ENCODE measurements at regions not wholly inside any gene's neighbourhood (a gene's known extent, or its start where the extent isn't known, plus 50 kb on each side); places are given as distances from the start of the nearest gene placed in this dataset.

- no peak for DNase-seq
Observed at GRCh38 chr2:41821167-41821566, 226.7 kb upstream of the PKDCC start.

- no peak for DNase-seq
Observed at GRCh38 chr2:41826921-41827320, 220.9 kb upstream of the PKDCC start.

- DNase-seq, result no peak
Observed at GRCh38 chr2:41827354-41827971, 220.4 kb upstream of the PKDCC start.

- DNase-seq, result no peak
Observed at GRCh38 chr2:41828052-41828643, 219.7 kb upstream of the PKDCC start.

- no peak for DNase-seq
Observed at GRCh38 chr2:41829052-41829451, 218.8 kb upstream of the PKDCC start.

GRCh38 chr2:41830600-41830999 is 217.2 kb upstream of the PKDCC start:
- no peak for DNase-seq

GRCh38 chr2:41832218-41832617 is 215.6 kb upstream of the PKDCC start:
- DNase-seq, result no peak

GRCh38 chr2:41835401-41835800 is 212.4 kb upstream of the PKDCC start:
- no peak for DNase-seq

- DNase-seq, result no peak
Observed at GRCh38 chr2:41836948-41837347, 210.9 kb upstream of the PKDCC start.

- no peak for DNase-seq
Observed at GRCh38 chr2:41837610-41838009, 210.2 kb upstream of the PKDCC start.

GRCh38 chr2:41840702-41841551 is 206.9 kb upstream of the PKDCC start:
- DNase-seq, result peak; percentile 4 to 44

GRCh38 chr2:41846962-41847361 is 200.9 kb upstream of the PKDCC start:
- DNase-seq, result no peak

- DNase-seq, result no peak
Observed at GRCh38 chr2:41847744-41848441, 199.9 kb upstream of the PKDCC start.

- DNase-seq, result no peak
Observed at GRCh38 chr2:41851554-41851953, 196.3 kb upstream of the PKDCC start.

GRCh38 chr2:41853427-41854191 is 194.2 kb upstream of the PKDCC start:
- no peak for DNase-seq

- no peak for DNase-seq
Observed at GRCh38 chr2:41854227-41854626, 193.6 kb upstream of the PKDCC start.

GRCh38 chr2:41856946-41857345 is 190.9 kb upstream of the PKDCC start:
- no peak for DNase-seq

GRCh38 chr2:41859615-41860514 is 188.0 kb upstream of the PKDCC start:
- DNase-seq, result no peak

- no peak for DNase-seq
Observed at GRCh38 chr2:41863062-41863461, 184.8 kb upstream of the PKDCC start.

- no peak for DNase-seq
Observed at GRCh38 chr2:41865263-41865662, 182.6 kb upstream of the PKDCC start.

GRCh38 chr2:41867553-41867952 is 180.3 kb upstream of the PKDCC start:
- no peak for DNase-seq
